BJ (cell line): ENCODE measurements at regions not wholly inside any gene's neighbourhood (a gene's known extent, or its start where the extent isn't known, plus 50 kb on each side); places are given as distances from the start of the nearest gene placed in this dataset.
"Not testable (repeated sequence)": the region's sequence is repeated elsewhere in the genome, so short reads cannot be mapped to it uniquely, and the experiment has no call there.

ENCODE experiments used
- CTCF ChIA-PET: fragments of 350-600 bp; formaldehyde crosslinking; extraction: SDS; loops from one replicate; lab custom pipeline; 2021; ENCODE audit warnings: antibody characterized with exemption, inconsistent platforms; lab: Yijun Ruan, JAX
- POLR2A ChIA-PET: fragments of 300-600 bp; sonication (Branson Sonifier 250); formaldehyde crosslinking; extraction: SDS; loops from one replicate; lab custom pipeline; 2021; ENCODE audit warnings: antibody characterized with exemption; lab: Charles Lee
- DNase-seq: peaks from one replicate; pipeline ENCODE4 v3.0.0-alpha.2; 2011; ENCODE audit warnings: low read depth
- H3K27me3 ChIP-seq: 2 replicates; pipeline ENCODE4 v1.6.0; 2011; ENCODE audit warnings: low read length; ENCODE audit not compliant: control insufficient read depth, insufficient read depth
- H3K36me3 ChIP-seq: 2 replicates; pipeline ENCODE4 v1.5.1; 2011; ENCODE audit warnings: low read length; ENCODE audit not compliant: control insufficient read depth, insufficient read depth
- H3K4me3 ChIP-seq: 2 replicates; pipeline ENCODE4 v1.5.1; 2011; ENCODE audit warnings: low read depth, mild to moderate bottlenecking, control low read depth, low read length
- CTCF ChIP-seq: IDR thresholded peaks from 2 replicates; pipeline ENCODE4 v1.5.1; 2011; ENCODE audit warnings: low read depth, mild to moderate bottlenecking, control low read depth, inconsistent platforms, low read length, moderate library complexity; ENCODE audit not compliant: insufficient read depth

DNA sequence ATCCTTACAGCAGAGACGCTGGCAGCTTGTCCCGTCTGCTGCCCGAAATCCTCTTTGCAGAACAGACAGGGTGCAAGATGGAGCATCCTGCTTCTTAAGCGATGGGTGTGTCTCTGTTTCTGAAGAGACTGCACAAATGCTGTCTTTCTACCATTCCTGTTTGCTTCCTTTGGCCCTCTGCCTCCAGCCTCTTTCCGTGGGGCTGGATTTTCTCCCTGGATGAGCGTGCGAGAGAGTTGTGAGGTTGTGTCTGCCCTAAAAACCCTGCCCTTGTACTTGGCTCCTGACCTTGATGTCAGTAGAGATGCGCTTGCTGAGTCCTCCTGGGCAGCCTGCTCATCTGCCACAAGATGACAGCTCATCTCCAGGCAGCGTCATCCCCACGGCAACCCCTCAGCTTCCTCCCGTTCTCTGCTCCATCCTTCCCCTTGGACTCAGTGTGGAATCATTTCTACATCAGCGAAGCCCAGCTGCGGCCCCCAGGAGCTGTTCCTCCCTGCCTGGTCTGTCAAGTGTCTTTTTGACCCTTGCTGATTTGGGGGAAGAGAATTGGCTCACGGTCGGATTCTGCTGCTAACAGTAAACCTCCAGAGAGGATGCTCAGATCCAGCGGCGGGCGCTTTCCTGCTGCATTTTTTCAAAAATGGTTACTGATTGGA, 246.2 kb downstream of the ASMT start:
- no peak for DNase-seq
- H3K27me3 ChIP-seq = no peaks in the 10 kb centered on the region; the same call in 1 of the 2 replicates
- ChIA-PET POLR2A (no interaction called here), CTCF (no interaction called here)
- no peak for TF ChIP-seq CTCF
- no peak overlapping the region for H3K4me3 ChIP-seq
- H3K36me3 ChIP-seq = no peaks in the 10 kb centered on the region

DNA sequence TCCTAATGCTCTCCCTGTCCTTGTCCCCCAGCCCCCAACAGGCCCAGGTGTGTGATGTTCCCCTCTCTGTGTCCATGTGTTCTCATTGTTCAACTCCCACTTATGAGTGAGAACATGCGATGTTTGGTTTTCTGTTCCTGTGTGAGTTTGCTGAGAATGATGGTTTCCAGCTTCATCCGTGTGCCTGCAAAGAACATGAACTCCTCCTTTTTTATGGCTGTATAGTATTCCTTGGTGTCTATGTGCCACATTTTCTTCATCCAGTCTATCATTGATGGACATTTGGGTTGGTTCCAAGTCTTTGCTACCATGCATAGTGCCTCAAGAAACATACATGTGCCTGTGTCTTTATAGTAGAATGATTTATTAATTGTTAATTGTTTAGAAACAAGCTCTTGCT, 249.1 kb downstream of the ASMT start:
- H3K36me3 ChIP-seq, H3K27me3 ChIP-seq, CTCF ChIA-PET, H3K4me3 ChIP-seq, DNase-seq, POLR2A ChIA-PET: not testable (repeated sequence)

- Histone ChIP-seq H3K36me3 (no peaks in the 10 kb centered on the region), H3K4me3 (no peak overlapping the region), H3K27me3 (no peaks in the 10 kb centered on the region)
- ChIA-PET POLR2A (no interaction called here), CTCF (no interaction called here)
- TF ChIP-seq CTCF = no peak
- no peak for DNase-seq
Measured at GRCh38 chrX:1870421-1870820, 255.6 kb downstream of the ASMT start.

- H3K36me3 ChIP-seq = no peaks in the 10 kb centered on the region
- no peak for DNase-seq
- ChIA-PET CTCF (no interaction called here), POLR2A (no interaction called here)
- no peak for TF ChIP-seq CTCF
- no peaks in the 10 kb centered on the region for H3K27me3 ChIP-seq
- no peak overlapping the region for H3K4me3 ChIP-seq
Measured at GRCh38 chrX:1871887-1872286, 257.0 kb downstream of the ASMT start.

GRCh38 chrX:1873671-1874070, 258.8 kb downstream of the ASMT start:
- no peak for DNase-seq
- Histone ChIP-seq H3K36me3 (no peaks in the 10 kb centered on the region), H3K27me3 (no peaks in the 10 kb centered on the region), H3K4me3 (no peak overlapping the region)
- CTCF ChIA-PET = no interaction called here
- POLR2A ChIA-PET = no interaction called here
- no peak for TF ChIP-seq CTCF

DNA sequence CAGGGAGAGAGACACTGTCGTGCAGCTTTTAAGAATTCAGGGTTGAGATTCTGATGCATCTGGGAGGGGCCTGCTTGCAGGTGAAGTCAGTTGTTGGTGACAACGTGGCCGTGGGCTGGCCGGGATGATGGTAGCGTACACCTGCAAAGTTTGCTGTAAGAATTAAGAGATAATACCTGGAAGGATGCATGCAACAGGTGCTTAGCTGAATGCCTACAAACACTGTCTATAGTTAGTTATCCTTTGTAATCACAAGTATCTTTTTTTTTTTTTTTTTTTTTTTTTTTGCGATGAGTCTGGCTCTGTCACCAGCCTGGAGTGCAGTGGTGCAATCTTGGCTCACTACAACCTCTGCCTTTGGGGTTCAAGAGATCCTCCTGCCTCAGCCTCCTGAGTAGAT, 259.6 kb downstream of the ASMT start:
- Histone ChIP-seq H3K27me3 (no peaks in the 10 kb centered on the region), H3K4me3 (no peak overlapping the region), H3K36me3 (no peaks in the 10 kb centered on the region)
- CTCF ChIA-PET = no interaction called here
- no peak for TF ChIP-seq CTCF
- POLR2A ChIA-PET = no interaction called here
- no peak for DNase-seq
